Tibial nerve (tissue), 3 donors: ENCODE measurements at regions not wholly inside any gene's neighbourhood (a gene's known extent, or its start where the extent isn't known, plus 50 kb on each side); places are given as distances from the start of the nearest gene placed in this dataset.

Source experiments
- CTCF ChIP-seq, 5 experiments: fragments of 200-600 bp in 3 of 5; fragments of 450-650 bp in 2 of 5; sonication (generic) in 3 of 5; IDR thresholded peaks; one replicate each; pipeline ENCODE4 v1.5.1; 2016 to 2019; ENCODE audit warnings: antibody characterized with exemption in 5 of 5, mild to moderate bottlenecking in 3 of 5, moderate library complexity in 2 of 5
- POLR2A ChIP-seq, 2 donors: fragments of 450-650 bp; IDR thresholded peaks; one replicate each; pipeline ENCODE4 v1.6.1; 2017; ENCODE audit warnings: antibody characterized with exemption in 2 of 2, mild to moderate bottlenecking in 2 of 2, moderate library complexity in 2 of 2

GRCh38 chr6:165900970-165901369, 237.9 kb upstream of the PDE10A start:
- no peak for TF ChIP-seq CTCF (IDR thresholded peaks at IDR 0.05)
- TF ChIP-seq POLR2A (IDR thresholded peaks at IDR 0.05), result no peak
